PC-3 (cell line): ENCODE measurements at regions not wholly inside any gene's neighbourhood (a gene's known extent, or its start where the extent isn't known, plus 50 kb on each side); places are given as distances from the start of the nearest gene placed in this dataset.

ENCODE experiments used
- CTCF ChIP-seq: fragments of 300-600 bp; sonication (generic); conservative IDR thresholded peaks from 2 replicates; pipeline ENCODE4 v1.5.1; 2017; ENCODE audit warnings: antibody characterized with exemption, low read depth, mild to moderate bottlenecking, low read length
- EZH2 ChIP-seq: fragments of 300-600 bp; sonication (generic); IDR thresholded peaks from one replicate; pipeline ENCODE4 v1.6.1; 2017; ENCODE audit warnings: antibody characterized with exemption, mild to moderate bottlenecking, low read length; ENCODE audit not compliant: unreplicated experiment
- EZH2phosphoT487 ChIP-seq: fragments of 300-600 bp; sonication (generic); IDR thresholded peaks from 2 replicates; pipeline ENCODE4 v1.6.1; 2018; ENCODE audit warnings: mild to moderate bottlenecking, antibody characterized with exemption, low read length, borderline replicate concordance

- TF ChIP-seq CTCF = no peak
- no peak for TF ChIP-seq EZH2phosphoT487
- TF ChIP-seq EZH2 = no peak
Observed at GRCh38 chr18:78587626-78588600, 391.7 kb upstream of the SALL3 start.
